Renal cortex interstitium (tissue), 11 donors: ENCODE measurements at regions not wholly inside any gene's neighbourhood (a gene's known extent, or its start where the extent isn't known, plus 50 kb on each side); places are given as distances from the start of the nearest gene placed in this dataset.

ENCODE experiments used
- DNase-seq, 11 donors: peaks; one replicate each; pipeline ENCODE4 v3.0.0-alpha.2; 2013; ENCODE audit warnings: low read depth in 9 of 11, low spot score in 4 of 11; ENCODE audit errors: extremely low read depth in 1 of 11

DNA sequence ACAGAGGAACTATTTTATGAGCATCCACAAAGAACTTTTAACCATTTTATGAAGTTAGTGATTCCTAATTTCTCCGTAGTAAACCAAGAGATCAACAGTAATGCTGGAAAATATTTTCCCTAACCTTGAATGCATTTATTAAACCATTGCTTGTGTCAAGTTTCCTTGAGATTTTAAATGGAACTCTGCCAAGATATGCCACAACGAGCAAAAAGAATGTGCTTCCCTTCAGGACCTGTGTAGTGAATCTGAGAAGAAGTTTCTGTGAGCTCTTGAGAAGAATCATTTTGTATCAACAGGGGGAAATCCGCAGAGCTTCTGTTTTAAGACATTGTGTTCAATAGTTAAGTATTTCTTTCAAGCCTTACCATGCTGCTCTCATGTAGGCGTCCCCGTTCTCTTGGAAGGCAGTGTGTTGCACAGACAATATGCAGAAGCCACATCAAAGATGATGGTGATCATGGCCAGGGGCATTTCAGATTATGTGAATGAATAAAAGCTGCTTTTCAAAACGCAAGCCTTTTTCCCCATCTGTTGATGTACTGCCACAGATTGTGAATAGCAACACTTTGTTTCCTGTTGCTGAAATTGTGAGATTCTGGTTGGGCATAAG lies 439.8 kb downstream of the BMP2 start:
- no peak for DNase-seq

DNA sequence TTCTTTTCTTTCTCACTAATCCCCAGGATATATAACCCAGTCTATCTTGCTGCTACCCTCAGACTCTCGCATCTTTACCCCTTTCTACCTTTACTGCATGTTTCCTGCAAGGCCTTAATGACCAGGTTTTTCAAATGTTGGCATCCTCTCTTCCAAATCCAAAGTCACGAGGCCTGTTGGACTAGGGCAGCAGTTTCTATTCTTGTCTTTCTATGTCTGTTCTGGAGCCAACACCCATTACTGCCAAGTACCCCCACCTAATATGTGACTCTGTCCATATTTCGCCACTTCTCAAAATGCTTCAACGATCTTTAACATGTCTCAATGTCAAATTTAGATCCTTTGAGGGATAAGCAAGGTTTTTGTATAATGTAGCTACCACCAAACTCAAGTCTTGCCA lies 443.4 kb downstream of the BMP2 start:
- DNase-seq, result no peak

DNA sequence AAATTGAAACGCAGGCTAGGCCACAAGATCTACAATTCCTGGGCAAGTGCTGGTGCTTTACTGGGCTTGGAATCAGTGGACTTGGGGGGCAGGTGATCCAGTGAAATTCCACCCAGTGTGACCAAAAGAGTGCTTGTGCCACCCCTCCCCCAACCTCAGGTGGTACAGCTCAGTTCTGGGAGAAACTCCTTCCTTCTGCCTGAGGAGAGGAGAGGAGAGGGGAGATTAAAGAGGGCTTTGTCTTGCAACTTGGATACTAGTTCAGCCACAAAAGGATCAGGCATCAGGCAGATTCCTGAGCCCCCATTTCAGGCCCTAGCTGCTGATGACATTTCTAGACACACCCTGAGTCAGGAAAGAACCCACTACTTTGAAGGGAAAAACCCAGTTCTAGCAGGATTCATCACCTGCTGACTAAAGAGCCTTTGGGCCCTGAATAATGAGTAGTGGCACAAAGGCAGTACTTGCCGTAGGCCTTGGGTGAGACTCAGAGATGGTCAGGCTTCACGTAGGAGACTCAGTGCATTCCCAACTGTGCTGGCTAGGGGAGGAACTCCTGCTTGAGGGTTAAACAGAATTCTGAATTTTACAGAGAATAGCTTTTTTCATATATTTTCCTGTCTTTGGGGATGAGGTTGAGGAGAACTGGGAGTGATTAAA lies 446.7 kb downstream of the BMP2 start:
- no peak for DNase-seq

GRCh38 chr20:7217606-7218005 lies 450.1 kb downstream of the BMP2 start:
- DNase-seq, result no peak

DNA sequence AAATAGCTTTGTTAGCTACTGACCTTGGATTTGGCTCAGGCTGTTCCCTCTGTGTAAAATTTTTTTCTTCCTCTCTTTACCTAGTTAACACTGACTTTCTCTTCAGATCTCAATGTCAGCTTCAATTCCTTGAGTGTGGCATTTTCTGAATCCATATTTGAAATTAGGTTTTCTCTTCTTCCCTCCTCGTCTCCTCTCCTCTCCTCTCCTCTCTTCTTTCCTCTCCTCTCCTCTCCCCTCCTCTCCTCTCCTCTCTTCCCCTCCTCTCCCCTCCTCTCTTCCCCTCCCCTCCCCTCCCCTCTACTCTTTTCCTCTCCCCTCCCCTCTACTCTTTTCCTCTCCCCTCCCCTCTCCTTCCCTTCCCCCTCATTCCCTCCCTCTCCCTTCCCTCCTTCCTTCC lies 453.3 kb downstream of the BMP2 start:
- no peak for DNase-seq

DNA sequence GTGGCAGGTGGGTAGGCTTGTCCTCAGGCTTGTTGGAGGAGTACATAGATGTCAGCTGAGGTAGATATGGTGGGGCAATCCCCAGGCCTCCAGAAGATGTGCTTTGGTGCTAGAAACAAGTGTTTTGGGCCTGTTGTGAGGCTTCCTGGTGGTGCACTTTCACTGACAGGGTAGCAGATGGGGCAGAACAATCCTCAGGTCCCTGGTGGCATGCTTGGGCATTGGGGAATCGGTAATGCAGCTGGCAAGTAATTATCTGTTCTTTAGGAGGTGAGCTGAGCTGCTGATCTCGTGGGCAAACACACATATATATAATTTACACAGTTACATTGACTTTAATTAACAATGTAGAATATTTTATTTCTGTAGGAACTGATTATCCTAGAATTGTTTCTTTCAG lies 458.7 kb downstream of the BMP2 start:
- DNase-seq, result no peak

DNA sequence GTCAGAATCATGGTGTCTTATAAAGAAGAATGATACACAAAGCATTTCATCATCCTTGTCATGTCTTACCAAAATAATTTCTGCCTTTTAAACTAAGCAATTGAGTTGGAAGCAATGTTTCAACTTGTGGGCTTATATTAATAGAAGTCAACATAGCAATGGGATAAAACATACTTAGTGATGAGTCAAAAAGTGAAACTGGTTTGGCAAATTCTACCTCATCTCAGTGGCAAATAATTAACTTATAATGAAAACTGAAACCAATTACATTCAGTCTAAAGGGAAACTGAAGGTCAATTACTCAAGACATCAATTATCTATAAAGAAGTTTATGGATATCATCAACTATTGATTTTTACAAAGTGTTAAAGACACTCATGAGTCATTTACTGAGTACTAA lies 463.8 kb downstream of the BMP2 start:
- DNase-seq, result no peak

- DNase-seq, result no peak
Measured at GRCh38 chr20:7232796-7233195, 465.3 kb downstream of the BMP2 start.

- DNase-seq, result no peak
Measured at GRCh38 chr20:7237251-7237650, 469.8 kb downstream of the BMP2 start.

DNA sequence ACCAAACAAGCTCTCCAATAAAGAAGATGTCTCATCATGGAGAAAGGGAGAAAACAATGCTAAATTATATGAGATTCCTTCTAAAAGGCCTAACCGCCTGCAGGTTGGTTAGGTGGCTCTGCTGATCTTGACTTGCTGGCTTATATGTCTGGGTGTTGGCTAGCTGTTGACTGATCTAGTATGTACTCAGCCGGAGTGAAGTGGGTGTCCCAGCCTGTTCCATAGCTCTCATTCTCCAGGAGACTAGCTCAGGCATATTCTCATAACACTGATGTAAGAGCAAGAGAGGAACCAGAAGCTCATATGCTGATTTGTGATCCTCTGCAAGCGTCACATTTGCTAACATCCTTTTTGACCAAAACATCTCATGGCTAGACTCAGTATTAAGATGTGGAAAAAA lies 473.0 kb downstream of the BMP2 start:
- no peak for DNase-seq

DNA sequence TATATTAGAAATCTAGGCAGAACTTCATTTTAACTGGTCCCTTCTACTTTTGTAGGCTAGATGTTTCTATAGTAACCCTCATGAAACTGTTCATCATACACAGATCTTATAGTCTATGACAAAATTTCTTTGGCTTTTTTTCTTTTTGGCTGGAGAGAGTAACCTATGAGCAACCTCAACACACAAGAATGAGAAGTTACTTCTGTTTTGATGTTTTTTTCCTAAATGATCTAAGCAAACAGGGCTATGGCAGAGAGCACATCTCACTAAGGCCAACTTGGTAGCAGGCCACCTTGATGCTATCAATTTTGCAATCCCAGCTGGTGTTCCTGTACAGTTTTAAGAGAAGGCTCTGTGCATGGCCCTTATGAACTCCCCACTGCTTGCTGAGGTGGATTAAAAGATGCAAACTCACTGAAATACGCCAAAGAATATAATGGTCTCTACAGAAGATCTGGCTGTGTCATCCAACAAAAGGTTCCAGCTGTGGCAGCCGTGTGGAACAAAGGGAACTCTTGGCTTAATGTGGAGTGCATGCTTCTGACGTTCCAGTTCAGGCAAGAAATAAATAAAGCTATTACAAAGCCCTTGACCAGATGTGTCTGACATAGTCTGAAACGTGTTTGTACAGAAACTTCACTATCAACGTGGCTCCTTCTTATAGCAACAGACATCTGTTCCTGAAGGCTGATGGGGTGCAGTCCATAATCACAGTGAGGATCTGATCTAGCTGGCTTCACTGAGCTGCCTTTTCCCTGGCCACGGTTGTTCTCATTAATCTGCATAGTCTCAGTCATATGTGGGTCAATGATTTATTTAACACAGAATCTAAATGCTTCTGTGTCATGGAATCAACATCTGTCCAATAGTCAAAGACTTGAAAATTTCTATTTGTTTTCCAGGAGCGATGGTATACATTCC lies 481.1 kb downstream of the BMP2 start:
- no peak for DNase-seq

- DNase-seq, result no peak
Measured at GRCh38 chr20:7250337-7250736, 482.9 kb downstream of the BMP2 start.

- no peak for DNase-seq
Measured at GRCh38 chr20:7257099-7257498, 489.6 kb downstream of the BMP2 start.

- no peak for DNase-seq
Measured at GRCh38 chr20:7257692-7258466, 490.4 kb downstream of the BMP2 start.

GRCh38 chr20:7262803-7263202 lies 495.3 kb downstream of the BMP2 start:
- DNase-seq, result no peak

GRCh38 chr20:7264137-7264536 lies 496.7 kb downstream of the BMP2 start:
- no peak for DNase-seq

DNA sequence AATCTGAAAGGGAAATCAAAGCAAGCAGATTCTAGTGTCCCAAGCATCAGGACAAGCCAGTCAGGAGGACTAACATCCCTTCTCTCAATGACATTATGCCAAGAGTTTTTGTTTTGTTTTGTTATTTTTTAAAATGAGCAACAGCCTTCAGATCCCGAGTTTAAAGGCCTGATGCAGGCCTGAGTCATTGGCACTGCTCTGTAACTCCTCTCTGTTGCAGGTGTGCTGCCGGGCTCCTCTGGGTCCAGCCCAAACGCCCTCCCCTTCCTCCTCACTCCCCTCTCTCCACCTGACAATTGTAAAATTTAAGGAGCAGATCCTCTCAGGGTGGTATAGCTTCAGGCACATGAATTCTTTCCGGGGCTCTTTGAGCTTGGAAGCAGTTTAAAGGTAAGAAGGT lies 502.0 kb downstream of the BMP2 start:
- no peak for DNase-seq

DNA sequence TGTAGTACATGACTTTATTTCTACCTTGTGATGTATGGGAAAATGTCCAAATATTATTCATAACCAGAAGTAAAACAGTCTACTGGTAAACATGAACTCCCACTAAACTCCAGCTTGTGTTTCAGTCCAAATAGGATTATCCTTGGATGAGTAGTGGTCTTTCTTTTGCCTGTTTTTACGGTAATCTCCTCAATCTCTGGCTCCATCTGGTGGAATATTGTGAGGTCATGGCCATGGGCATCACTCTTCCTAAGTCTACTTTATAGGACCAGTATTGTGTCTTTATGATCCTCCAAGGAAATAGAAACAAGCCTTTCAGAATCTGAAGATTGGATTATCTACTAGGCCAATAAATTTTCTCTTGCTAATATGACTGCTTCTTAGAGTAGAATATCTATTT lies 505.0 kb downstream of the BMP2 start:
- peak in 2 of 11 donors; percentile 3 to 22 for DNase-seq

GRCh38 chr20:7274870-7275269 lies 507.4 kb downstream of the BMP2 start:
- DNase-seq, result no peak
